Heart right ventricle (tissue), 16 donors: ENCODE measurements at regions not wholly inside any gene's neighbourhood (a gene's known extent, or its start where the extent isn't known, plus 50 kb on each side); places are given as distances from the start of the nearest gene placed in this dataset.

Experiments
- ATAC-seq, 8 donors: fragments of 200-7000 bp; cut with Tn5 transposase; one replicate each; pipeline ENCODE4 v1.9.1; 2020; ENCODE audit warnings: mild to moderate bottlenecking in 8 of 8, moderate library complexity in 8 of 8, moderate number of reproducible peaks in 1 of 8
- DNase-seq, 2 donors: peaks; one replicate each; pipeline ENCODE4 v3.0.0-alpha.2; 2020
- H3K27ac ChIP-seq, 10 donors: fragments of 200-600 bp; sonication (generic) in 2 of 10; one replicate each; pipeline versions ENCODE4 v1.5.0 to v1.8.0; 2020 to 2022; ENCODE audit warnings: mild to moderate bottlenecking in 3 of 10
- H3K27me3 ChIP-seq, 7 donors: fragments of 200-600 bp; one replicate each; pipeline ENCODE4 v1.8.0; 2021 to 2022; ENCODE audit warnings: mild to moderate bottlenecking in 2 of 7
- H3K36me3 ChIP-seq, 9 donors: fragments of 200-600 bp; sonication (generic) in 1 of 9; one replicate each; pipeline versions ENCODE4 v1.5.0 to v1.8.0; 2020 to 2022; ENCODE audit warnings: mild to moderate bottlenecking in 2 of 9
- H3K4me1 ChIP-seq, 9 donors: fragments of 200-600 bp; sonication (generic) in 1 of 9; one replicate each; pipeline versions ENCODE4 v1.5.0 to v1.8.0; 2020 to 2022; ENCODE audit warnings: mild to moderate bottlenecking in 4 of 9
- H3K4me3 ChIP-seq, 10 donors: fragments of 200-600 bp; sonication (generic) in 2 of 10; one replicate each; pipeline versions ENCODE4 v1.5.0 to v1.8.0; 2020 to 2022; ENCODE audit warnings: mild to moderate bottlenecking in 7 of 10, moderate library complexity in 2 of 10
- H3K9me3 ChIP-seq, 11 donors: fragments of 200-600 bp in 10 of 11; sonication (generic) in 2 of 11; one replicate each; pipeline versions ENCODE4 v1.5.0 to v1.8.0; 2013 to 2022; ENCODE audit warnings: mild to moderate bottlenecking in 2 of 11, control low read depth in 1 of 11, moderate library complexity in 1 of 11
- CTCF ChIP-seq, 9 donors: fragments of 200-600 bp; sonication (generic) in 2 of 9; IDR thresholded peaks; one replicate each; pipeline versions ENCODE4 v1.5.0 to v1.8.0; 2021 to 2022; ENCODE audit warnings: antibody characterized with exemption in 9 of 9, mild to moderate bottlenecking in 5 of 9, moderate library complexity in 1 of 9
- WGBS, 2 donors: extraction: QIAGEN DNeasy Blood & Tissue Kit; methylation state at CpG; one replicate each; pipeline ENCODE4 v1.1.7; 2013; ENCODE audit warnings: inconsistent platforms in 1 of 2; 5-methylcytosine and 5-hydroxymethylcytosine counted together
- intact Hi-C, 10 donors: fragments of 100-400 bp; cut with DNase I; formaldehyde crosslinking; loops; one replicate each; pipeline versions ENCODE4 v1.11.1 to v1.14.2; 2022
- donor health status: Arrhythmogenic right ventricular cardiomyopathy.
- donor health status: ischemic (EF 13 %, LVEDD 7.1; RV severe dilation, severe dysfunction).
- donor health status: healthy with polysubstance abuse.
- donor health status: DM: no; HTN: yes; CAD: no.
- donor health status: DM: no; HTN: no; CAD: no.
- donor health status: ischemic (EF 25% LVEDD 6.9; RV normal size, moderate dysfunction).
- donor health status: ischemic (EF 25% LVEDD 5.7; RV mildly dilated, moderate dysfunction).
- donor health status: healthy.
- donor health status: DM: yes; HTN: yes; CAD: no.
- donor health status: Ischemic cardiomyopathy.
- donor health status: ischemic (EF 35%, LVEDD 5.7; RV mildly dilated, moderate dysfunction).
- donor health status: nonischemic (EF 11% LVEDD 7.7; RV severe dilation, severe dysfunction).
- donor health status: DM: yes; HTN: yes; CAD: no.
- donor health status: PGD.
- donor health status: ischemic (EF 29% LVEDD 5.4; RV normal size, mild dysfunction).
- donor health status: nonischemic (EF 23%, LVEDD 6.1; RV moderate dilation, normal function).

- Histone ChIP-seq H3K36me3 (no peaks in the 10 kb centered on the region), H3K27me3 (peaks cover 0 to 4% (median 0%) of the 10 kb centered on the region in 7 donors), H3K4me1 (no peaks in the 10 kb centered on the region), H3K4me3 (no peak overlapping the region), H3K9me3 (peaks cover 0 to 11% (median 0%) of the 10 kb centered on the region in 11 donors), H3K27ac (no peak overlapping the region)
- ATAC-seq (no peak), DNase-seq (no peak)
- TF ChIP-seq CTCF (IDR thresholded peaks at IDR 0.05): no peak
- intact Hi-C loops: loop anchor here in 5 of 10 donors (5.0 to 10.0 kb wide), 2 partner anchors 795 to 798 kb away; no protein-coding TSS in a partner anchor
- WGBS, 2 donors: 79% methylated on average over 4 of the region's 4 CpGs
Observed at GRCh38 chr18:25672490-25672889, 320.5 kb upstream of the ZNF521 start.

GRCh38 chr18:25669741-25670140 lies 317.8 kb upstream of the ZNF521 start:
- H3K27me3 ChIP-seq: peaks cover 0 to 2% (median 0%) of the 10 kb centered on the region in 7 donors
- H3K4me3 ChIP-seq: no peak overlapping the region
- TF ChIP-seq CTCF (IDR thresholded peaks at IDR 0.05): peak in 1 of 9 donors; percentile 29
- DNase-seq (no peak), ATAC-seq (no peak)
- no peak overlapping the region for H3K27ac ChIP-seq
- intact Hi-C loops: loop anchor here in 8 of 10 donors (5.0 to 10.0 kb wide), 3 partner anchors 55 to 795 kb away; no protein-coding TSS in a partner anchor
- peaks cover 0 to 11% (median 0%) of the 10 kb centered on the region in 11 donors for H3K9me3 ChIP-seq
- no peaks in the 10 kb centered on the region for H3K36me3 ChIP-seq
- WGBS, 2 donors: 20 to 28% methylated on average over 3 of the region's 3 CpGs
- no peaks in the 10 kb centered on the region for H3K4me1 ChIP-seq

GRCh38 chr18:25662272-25662671 lies 310.3 kb upstream of the ZNF521 start:
- WGBS, 2 donors: 37 to 47% methylated on average over 4 of the region's 4 CpGs
- Histone ChIP-seq H3K4me1 (no peaks in the 10 kb centered on the region), H3K9me3 (no peaks in the 10 kb centered on the region), H3K27me3 (no peaks in the 10 kb centered on the region), H3K36me3 (no peaks in the 10 kb centered on the region), H3K4me3 (no peak overlapping the region), H3K27ac (no peak overlapping the region)
- ATAC-seq (no peak), DNase-seq (no peak)
- intact Hi-C loops: loop anchor here in 4 of 10 donors (10.0 kb wide), 2 partner anchors 63 to 787 kb away; no protein-coding TSS in a partner anchor
- no peak for TF ChIP-seq CTCF (IDR thresholded peaks at IDR 0.05)

- Histone ChIP-seq H3K4me3 (no peak overlapping the region), H3K4me1 (no peaks in the 10 kb centered on the region), H3K27me3 (no peaks in the 10 kb centered on the region), H3K27ac (no peak overlapping the region), H3K36me3 (no peaks in the 10 kb centered on the region), H3K9me3 (no peaks in the 10 kb centered on the region)
- intact Hi-C loops: loop anchor here in 4 of 10 donors (10.0 kb wide), 2 partner anchors 63 to 787 kb away; no protein-coding TSS in a partner anchor
- ATAC-seq (no peak), DNase-seq (no peak)
- 56 to 57% methylated on average over 6 of the region's 6 CpGs for WGBS, 2 donors
- TF ChIP-seq CTCF (IDR thresholded peaks at IDR 0.05): no peak
Observed at GRCh38 chr18:25661831-25662230, 309.9 kb upstream of the ZNF521 start.
